Upper lobe of left lung (tissue), 4 donors: ENCODE measurements at regions not wholly inside any gene's neighbourhood (a gene's known extent, or its start where the extent isn't known, plus 50 kb on each side); places are given as distances from the start of the nearest gene placed in this dataset.

Source experiments
- EP300 ChIP-seq, 4 donors: sonication (generic); formaldehyde crosslinking; IDR thresholded peaks; one replicate each; pipeline ENCODE4 v1.5.1; 2017; ENCODE audit warnings: antibody characterized with exemption in 4 of 4, control low read depth in 2 of 4
- POLR2A ChIP-seq, 4 donors: fragments of 450-650 bp; IDR thresholded peaks; one replicate each; pipeline ENCODE4 v1.5.1; 2016 to 2017; ENCODE audit warnings: antibody characterized with exemption in 4 of 4, mild to moderate bottlenecking in 2 of 4
- POLR2AphosphoS5 ChIP-seq, 2 donors: sonication (generic); formaldehyde crosslinking; IDR thresholded peaks; one replicate each; pipeline ENCODE4 v1.5.1; 2017; ENCODE audit warnings: antibody characterized with exemption in 2 of 2
- TF ChIP-seq, protein P1 (sequence below), 6 experiments: fragments of 450-650 bp in 4 of 6; fragments of 200-600 bp in 2 of 6; sonication (generic) in 2 of 6; IDR thresholded peaks; one replicate each; pipeline ENCODE4 v1.5.1; 2016 to 2019; ENCODE audit warnings: antibody characterized with exemption in 6 of 6

- TF ChIP-seq, protein P1, sequence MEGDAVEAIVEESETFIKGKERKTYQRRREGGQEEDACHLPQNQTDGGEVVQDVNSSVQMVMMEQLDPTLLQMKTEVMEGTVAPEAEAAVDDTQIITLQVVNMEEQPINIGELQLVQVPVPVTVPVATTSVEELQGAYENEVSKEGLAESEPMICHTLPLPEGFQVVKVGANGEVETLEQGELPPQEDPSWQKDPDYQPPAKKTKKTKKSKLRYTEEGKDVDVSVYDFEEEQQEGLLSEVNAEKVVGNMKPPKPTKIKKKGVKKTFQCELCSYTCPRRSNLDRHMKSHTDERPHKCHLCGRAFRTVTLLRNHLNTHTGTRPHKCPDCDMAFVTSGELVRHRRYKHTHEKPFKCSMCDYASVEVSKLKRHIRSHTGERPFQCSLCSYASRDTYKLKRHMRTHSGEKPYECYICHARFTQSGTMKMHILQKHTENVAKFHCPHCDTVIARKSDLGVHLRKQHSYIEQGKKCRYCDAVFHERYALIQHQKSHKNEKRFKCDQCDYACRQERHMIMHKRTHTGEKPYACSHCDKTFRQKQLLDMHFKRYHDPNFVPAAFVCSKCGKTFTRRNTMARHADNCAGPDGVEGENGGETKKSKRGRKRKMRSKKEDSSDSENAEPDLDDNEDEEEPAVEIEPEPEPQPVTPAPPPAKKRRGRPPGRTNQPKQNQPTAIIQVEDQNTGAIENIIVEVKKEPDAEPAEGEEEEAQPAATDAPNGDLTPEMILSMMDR (IDR thresholded peaks at IDR 0.05): no peak
- no peak for TF ChIP-seq POLR2AphosphoS5 (IDR thresholded peaks at IDR 0.05)
- TF ChIP-seq POLR2A (IDR thresholded peaks at IDR 0.05): no peak
- TF ChIP-seq EP300 (IDR thresholded peaks at IDR 0.05): no peak
These were observed 104.2 kb upstream of the HMHB1 start for GRCh38 chr5:143707806-143708205.
